ENCODE measurements at regions not wholly inside any gene's neighbourhood (a gene's known extent, or its start where the extent isn't known, plus 50 kb on each side); places are given as distances from the start of the nearest gene placed in this dataset.

DNA sequence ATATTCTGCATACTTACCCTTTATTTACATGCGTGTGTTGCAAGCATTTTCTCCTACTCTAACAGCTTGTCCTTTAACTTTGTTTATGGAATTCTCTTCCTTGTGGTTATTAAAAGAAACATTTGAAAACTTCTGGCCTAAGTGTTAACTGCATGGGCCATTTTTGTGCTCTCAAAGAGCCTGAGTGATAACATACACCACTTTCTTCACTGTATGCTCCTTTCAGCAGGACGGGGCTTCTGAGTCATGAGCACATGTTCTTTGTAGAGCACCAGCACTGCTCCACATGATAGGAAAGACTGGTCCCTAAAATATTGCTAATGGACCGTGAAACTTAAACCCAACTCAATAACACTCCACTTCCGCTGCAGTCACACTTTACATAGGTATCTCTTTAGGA is 1093.6 kb upstream of the GHITM start:
- no peak overlapping the region for H3K27ac Mint-ChIP-seq
- H3K4me3 Mint-ChIP-seq: no peak overlapping the region
- H3K9me3 ChIP-seq (replicated peaks in 1 of 2; ENCODE audit: control insufficient read depth in 1 of 2, insufficient read depth in 1 of 2, low read length in 2 of 2): no peaks in the 10 kb centered on the region
- no peak for DNase-seq
- no peaks in the 10 kb centered on the region for H3K27me3 ChIP-seq (ENCODE audit: control insufficient read depth in 2 of 2, insufficient read depth in 2 of 2, low read length in 2 of 2)
- no peak overlapping the region for H3K4me2 ChIP-seq (replicated peaks; ENCODE audit: extremely low read depth, low read length, poor library complexity, severe bottlenecking)
- WGBS (ENCODE audit: insufficient coverage): no CpG with 5 or more reads among the region's 4 CpGs
- no peaks in the 10 kb centered on the region for H3K4me1 Mint-ChIP-seq
- H3K9me3 Mint-ChIP-seq: no peaks in the 10 kb centered on the region
- no peak overlapping the region for H3K4me3 ChIP-seq (replicated peaks in 1 of 3; ENCODE audit: low read depth in 2 of 3, low read length in 3 of 3)
- H3K4me1 ChIP-seq (ENCODE audit: control insufficient read depth in 1 of 2, insufficient read depth in 2 of 2, low read length in 2 of 2): no peaks in the 10 kb centered on the region
- no peaks in the 10 kb centered on the region for H3K79me2 ChIP-seq (ENCODE audit: insufficient read depth, low read length)
- H4K20me1 ChIP-seq (ENCODE audit: insufficient read depth, low read length): no peaks in the 10 kb centered on the region
- no peaks in the 10 kb centered on the region for H3K36me3 ChIP-seq (replicated peaks in 1 of 2; ENCODE audit: control insufficient read depth in 1 of 2, insufficient read depth in 2 of 2, low read length in 2 of 2)
- H2AFZ ChIP-seq (ENCODE audit: insufficient read depth, low read depth, low read length, poor library complexity, severe bottlenecking): no peak overlapping the region
- no peak overlapping the region for H3K9ac ChIP-seq (ENCODE audit: insufficient read depth, low read length, poor library complexity, severe bottlenecking)
- intact Hi-C loops (cut with micrococcal nuclease): no loop called here
- no peaks in the 10 kb centered on the region for H3K36me3 Mint-ChIP-seq
- no peak for TF ChIP-seq CTCF (IDR thresholded peaks at IDR 0.05)
- no peaks in the 10 kb centered on the region for H3K27me3 Mint-ChIP-seq (ENCODE audit: low read depth in 3 of 3)
- H3K27ac ChIP-seq (ENCODE audit: low read depth in 1 of 2, low read length in 2 of 2): no peak overlapping the region

- Mint-ChIP-seq H3K27me3 (ENCODE audit: low read depth in 3 of 3) (no peaks in the 10 kb centered on the region), H3K9me3 (no peaks in the 10 kb centered on the region), H3K27ac (no peak overlapping the region), H3K36me3 (no peaks in the 10 kb centered on the region), H3K4me1 (no peaks in the 10 kb centered on the region), H3K4me3 (no peak overlapping the region)
- H3K4me1 ChIP-seq (ENCODE audit: control insufficient read depth in 1 of 2, insufficient read depth in 2 of 2, low read length in 2 of 2): no peaks in the 10 kb centered on the region
- no peaks in the 10 kb centered on the region for H3K9me3 ChIP-seq (replicated peaks in 1 of 2; ENCODE audit: control insufficient read depth in 1 of 2, insufficient read depth in 1 of 2, low read length in 2 of 2)
- no peak overlapping the region for H3K4me3 ChIP-seq (replicated peaks in 1 of 3; ENCODE audit: low read depth in 2 of 3, low read length in 3 of 3)
- H3K27me3 ChIP-seq (ENCODE audit: control insufficient read depth in 2 of 2, insufficient read depth in 2 of 2, low read length in 2 of 2): no peaks in the 10 kb centered on the region
- no peak overlapping the region for H2AFZ ChIP-seq (ENCODE audit: insufficient read depth, low read depth, low read length, poor library complexity, severe bottlenecking)
- H3K36me3 ChIP-seq (replicated peaks in 1 of 2; ENCODE audit: control insufficient read depth in 1 of 2, insufficient read depth in 2 of 2, low read length in 2 of 2): no peaks in the 10 kb centered on the region
- no peak overlapping the region for H3K9ac ChIP-seq (ENCODE audit: insufficient read depth, low read length, poor library complexity, severe bottlenecking)
- no peak for TF ChIP-seq CTCF (IDR thresholded peaks at IDR 0.05)
- H3K4me2 ChIP-seq (replicated peaks; ENCODE audit: extremely low read depth, low read length, poor library complexity, severe bottlenecking): no peak overlapping the region
- WGBS (ENCODE audit: insufficient coverage): no CpG with 5 or more reads among the region's 3 CpGs
- no peak overlapping the region for H3K27ac ChIP-seq (ENCODE audit: low read depth in 1 of 2, low read length in 2 of 2)
- intact Hi-C loops (cut with micrococcal nuclease): no loop called here
- no peaks in the 10 kb centered on the region for H3K79me2 ChIP-seq (ENCODE audit: insufficient read depth, low read length)
- DNase-seq: no peak
- H4K20me1 ChIP-seq (ENCODE audit: insufficient read depth, low read length): no peaks in the 10 kb centered on the region
Observed at GRCh38 chr10:83050815-83051214, 1088.5 kb upstream of the GHITM start.

Measured in CD14-positive monocyte (primary cell).